Progenitor cell of endocrine pancreas (in vitro differentiated cells): ENCODE measurements at regions not wholly inside any gene's neighbourhood (a gene's known extent, or its start where the extent isn't known, plus 50 kb on each side); places are given as distances from the start of the nearest gene placed in this dataset.

ENCODE experiments used
- DNase-seq: peaks from one replicate; pipeline ENCODE4 v3.0.0; 2021; ENCODE audit warnings: low spot score; ENCODE audit not compliant: unreplicated experiment
- H3K27ac Mint-ChIP-seq: 2 replicates; pipeline ENCODE4 v1.8.0; 2021; ENCODE audit warnings: mild to moderate bottlenecking, moderate library complexity, mixed read lengths
- H3K27me3 Mint-ChIP-seq: 2 replicates; pipeline ENCODE4 v1.8.0; 2021; ENCODE audit warnings: mixed read lengths
- H3K36me3 Mint-ChIP-seq: 2 replicates; pipeline ENCODE4 v1.8.0; 2022; ENCODE audit warnings: mixed read lengths; ENCODE audit not compliant: insufficient read depth
- H3K4me1 Mint-ChIP-seq: 2 replicates; pipeline ENCODE4 v1.8.0; 2021; ENCODE audit warnings: low read depth, mixed read lengths
- H3K4me3 Mint-ChIP-seq: 2 replicates; pipeline ENCODE4 v1.8.0; 2021; ENCODE audit warnings: low read depth, mild to moderate bottlenecking, moderate library complexity, mixed read lengths
- H3K9me3 Mint-ChIP-seq: 2 replicates; pipeline ENCODE4 v1.8.0; 2021; ENCODE audit warnings: low read depth, mixed read lengths
- TF ChIP-seq, protein P1 (sequence below): fragments of 200-600 bp; sonication (generic); IDR thresholded peaks from one replicate; pipeline ENCODE4 v1.5.0; 2021; ENCODE audit warnings: antibody characterized with exemption, mild to moderate bottlenecking; ENCODE audit not compliant: unreplicated experiment

DNA sequence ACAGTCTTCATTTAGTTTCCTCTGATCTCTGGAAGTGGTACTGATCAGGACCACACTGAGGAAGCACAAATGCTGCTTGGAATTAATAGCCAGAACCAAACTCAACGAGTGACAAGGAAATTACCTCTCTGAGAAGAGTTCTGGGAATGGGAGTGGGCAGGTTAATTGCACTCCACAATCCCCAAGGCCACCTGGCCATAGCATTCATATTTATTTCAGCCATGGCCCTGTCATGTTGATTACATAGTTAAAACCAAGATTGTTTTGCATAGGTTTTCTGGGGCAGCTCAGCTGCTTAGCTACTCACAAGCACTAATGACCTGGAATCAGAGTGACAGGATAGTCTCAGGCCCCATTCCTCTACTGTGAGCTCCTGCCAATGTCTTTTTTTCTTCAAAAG lies 230.2 kb upstream of the RIMS1 start:
- Mint-ChIP-seq H3K27me3 (no peaks in the 10 kb centered on the region), H3K36me3 (no peaks in the 10 kb centered on the region), H3K4me3 (no peak overlapping the region), H3K9me3 (no peaks in the 10 kb centered on the region), H3K4me1 (peaks cover 3% of the 10 kb centered on the region), H3K27ac (no peak overlapping the region)
- TF ChIP-seq, protein P1, sequence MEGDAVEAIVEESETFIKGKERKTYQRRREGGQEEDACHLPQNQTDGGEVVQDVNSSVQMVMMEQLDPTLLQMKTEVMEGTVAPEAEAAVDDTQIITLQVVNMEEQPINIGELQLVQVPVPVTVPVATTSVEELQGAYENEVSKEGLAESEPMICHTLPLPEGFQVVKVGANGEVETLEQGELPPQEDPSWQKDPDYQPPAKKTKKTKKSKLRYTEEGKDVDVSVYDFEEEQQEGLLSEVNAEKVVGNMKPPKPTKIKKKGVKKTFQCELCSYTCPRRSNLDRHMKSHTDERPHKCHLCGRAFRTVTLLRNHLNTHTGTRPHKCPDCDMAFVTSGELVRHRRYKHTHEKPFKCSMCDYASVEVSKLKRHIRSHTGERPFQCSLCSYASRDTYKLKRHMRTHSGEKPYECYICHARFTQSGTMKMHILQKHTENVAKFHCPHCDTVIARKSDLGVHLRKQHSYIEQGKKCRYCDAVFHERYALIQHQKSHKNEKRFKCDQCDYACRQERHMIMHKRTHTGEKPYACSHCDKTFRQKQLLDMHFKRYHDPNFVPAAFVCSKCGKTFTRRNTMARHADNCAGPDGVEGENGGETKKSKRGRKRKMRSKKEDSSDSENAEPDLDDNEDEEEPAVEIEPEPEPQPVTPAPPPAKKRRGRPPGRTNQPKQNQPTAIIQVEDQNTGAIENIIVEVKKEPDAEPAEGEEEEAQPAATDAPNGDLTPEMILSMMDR: no peak
- no peak for DNase-seq

DNA sequence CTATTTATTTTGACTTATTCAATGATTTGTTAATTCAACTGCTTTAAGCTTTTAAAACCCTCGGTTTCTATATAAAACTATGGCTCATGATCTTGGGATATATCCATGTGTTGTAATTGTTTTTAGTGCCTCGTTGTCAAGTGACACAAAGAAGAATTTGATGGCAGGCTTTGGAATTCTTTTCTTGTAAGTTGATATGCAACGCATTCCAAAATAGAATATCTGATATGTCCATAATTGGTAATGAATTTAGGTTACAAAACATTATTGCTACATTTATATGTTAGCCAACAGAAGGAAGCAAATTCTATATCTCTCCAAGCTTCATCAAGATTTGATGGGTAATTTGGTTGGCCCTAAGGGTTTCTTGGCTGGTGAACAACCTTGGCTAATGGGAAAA lies 220.4 kb upstream of the RIMS1 start:
- TF ChIP-seq, protein P1: no peak
- Mint-ChIP-seq H3K27me3 (no peaks in the 10 kb centered on the region), H3K4me3 (no peak overlapping the region), H3K36me3 (no peaks in the 10 kb centered on the region), H3K9me3 (no peaks in the 10 kb centered on the region), H3K27ac (no peak overlapping the region), H3K4me1 (no peaks in the 10 kb centered on the region)
- no peak for DNase-seq

DNA sequence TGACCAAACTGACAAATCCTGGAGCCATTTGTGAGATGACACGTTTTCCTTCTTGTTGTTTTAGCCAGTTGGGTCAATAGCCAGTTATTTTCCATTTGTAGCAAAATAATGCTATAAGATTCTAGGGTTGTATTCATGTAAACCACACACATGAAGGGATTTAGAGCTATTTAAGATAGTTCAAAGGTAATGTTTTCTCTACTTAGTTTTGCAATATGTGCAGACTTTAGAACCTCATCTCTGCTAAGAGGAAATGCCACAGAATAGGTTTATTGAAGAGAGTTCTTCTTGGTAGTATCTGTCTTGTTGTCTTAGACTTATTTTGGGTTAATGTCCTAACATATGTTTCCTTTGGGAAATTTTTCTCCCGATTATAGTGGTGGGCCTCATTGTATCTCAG lies 213.5 kb upstream of the RIMS1 start:
- Mint-ChIP-seq H3K4me3 (no peak overlapping the region), H3K27me3 (no peaks in the 10 kb centered on the region)

DNA sequence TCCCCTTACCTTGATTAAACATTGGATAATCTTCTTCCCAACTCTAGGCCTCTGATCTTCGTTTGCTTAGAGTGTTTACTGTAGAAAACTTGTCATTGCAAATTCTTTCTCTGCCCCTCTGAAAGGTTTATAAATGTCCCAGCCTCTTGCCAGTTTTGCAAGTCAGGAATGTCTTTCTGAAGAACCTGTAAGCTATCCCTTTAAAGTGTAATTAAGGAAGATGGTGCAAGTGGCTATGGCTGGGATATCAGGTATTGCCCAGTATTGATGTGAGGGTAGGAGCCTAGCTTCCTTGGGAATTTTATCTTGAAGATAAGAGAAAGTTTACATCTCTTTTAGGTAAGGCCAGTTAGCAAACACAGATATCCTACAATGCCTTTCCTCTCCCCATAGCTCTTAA lies 211.0 kb upstream of the RIMS1 start:
- Mint-ChIP-seq H3K9me3 (no peaks in the 10 kb centered on the region), H3K4me3 (no peak overlapping the region), H3K27ac (no peak overlapping the region), H3K27me3 (no peaks in the 10 kb centered on the region), H3K4me1 (peaks cover 19% of the 10 kb centered on the region), H3K36me3 (no peaks in the 10 kb centered on the region)
- DNase-seq: no peak
- TF ChIP-seq, protein P1: no peak

More for the DNA sequence above, 213.5 kb upstream of the RIMS1 start:
- H3K27ac Mint-ChIP-seq: no peak overlapping the region
- H3K9me3 Mint-ChIP-seq: no peaks in the 10 kb centered on the region
- TF ChIP-seq, protein P1: no peak
- no peak for DNase-seq
- peaks cover 19% of the 10 kb centered on the region for H3K4me1 Mint-ChIP-seq
- no peaks in the 10 kb centered on the region for H3K36me3 Mint-ChIP-seq

DNA sequence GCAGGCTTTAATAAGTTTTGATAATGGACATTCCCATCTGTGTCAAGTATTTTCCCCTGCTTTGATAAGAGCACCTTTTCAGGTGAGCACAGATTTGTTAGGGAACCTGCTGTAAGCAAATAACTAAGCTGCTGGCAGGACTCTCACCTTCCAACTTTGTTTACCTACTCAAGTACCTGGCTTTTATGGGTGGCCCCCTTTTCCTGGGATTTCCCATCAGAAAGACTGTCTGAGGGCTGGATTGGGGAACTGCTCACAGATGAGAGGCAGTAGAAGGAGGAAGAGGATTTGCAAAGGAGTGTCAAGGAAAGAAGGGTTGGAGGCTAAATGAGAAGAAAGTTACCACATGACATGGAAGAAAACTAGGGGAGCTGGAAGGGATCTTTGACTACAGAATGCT lies 210.1 kb upstream of the RIMS1 start:
- H3K9me3 Mint-ChIP-seq: no peaks in the 10 kb centered on the region
- no peak for DNase-seq
- H3K4me1 Mint-ChIP-seq: peaks cover 19% of the 10 kb centered on the region

More for the DNA sequence above, 210.1 kb upstream of the RIMS1 start:
- TF ChIP-seq, protein P1: no peak
- no peaks in the 10 kb centered on the region for H3K27me3 Mint-ChIP-seq
- H3K4me3 Mint-ChIP-seq: no peak overlapping the region
- H3K27ac Mint-ChIP-seq: peak overlapping the region; percentile 78
- H3K36me3 Mint-ChIP-seq: no peaks in the 10 kb centered on the region
